Dedifferentiated amniotic fluid mesenchymal stem cell (primary cell): ENCODE measurements at regions not wholly inside any gene's neighbourhood (a gene's known extent, or its start where the extent isn't known, plus 50 kb on each side); places are given as distances from the start of the nearest gene placed in this dataset.
"Not testable (repeated sequence)": the region's sequence is repeated elsewhere in the genome, so short reads cannot be mapped to it uniquely, and the experiment has no call there.

Source experiments
- DNase-seq: peaks from one replicate; pipeline ENCODE4 v3.0.0-alpha.2; 2016; ENCODE audit errors: extremely low spot score

DNA sequence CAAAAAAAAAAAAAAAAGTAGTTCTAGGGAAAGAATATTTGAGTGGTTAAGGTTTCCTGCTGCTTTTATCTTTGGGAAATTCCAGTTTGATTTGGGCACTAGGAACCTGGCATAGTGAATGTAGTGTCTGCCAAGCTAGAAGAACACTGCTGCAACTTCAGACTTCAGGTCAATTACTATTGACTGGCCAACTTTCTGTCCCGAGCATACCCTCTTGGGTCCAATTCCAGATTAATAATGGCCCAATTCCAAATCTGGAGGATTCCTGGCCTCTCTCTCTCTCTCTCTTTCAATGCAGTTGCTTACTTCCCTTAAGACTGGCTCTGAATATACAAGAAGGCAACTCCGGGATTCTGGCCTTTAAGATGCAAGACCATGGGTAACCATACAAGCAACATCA is 74.9 kb downstream of the ANKEF1 start:
- DNase-seq: no peak

DNA sequence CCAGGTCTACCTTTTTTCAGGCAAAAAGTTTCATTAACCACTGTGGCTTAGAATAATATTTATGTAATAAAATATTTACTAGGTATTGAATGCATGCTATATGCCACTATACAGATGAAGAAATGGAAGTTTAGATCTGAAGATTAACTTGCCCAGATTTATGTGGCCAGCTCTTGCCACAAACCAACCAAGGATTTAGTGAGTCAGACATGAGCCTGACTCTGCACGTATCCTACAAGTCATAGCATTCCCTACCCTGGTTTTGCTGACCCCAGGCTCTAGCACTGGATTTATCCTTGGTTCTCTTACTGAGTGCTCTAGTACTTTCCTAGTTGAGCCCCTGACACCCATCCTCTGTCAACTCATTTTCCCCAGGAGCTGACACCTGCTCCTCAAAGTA is 75.4 kb downstream of the ANKEF1 start:
- DNase-seq: no peak

DNA sequence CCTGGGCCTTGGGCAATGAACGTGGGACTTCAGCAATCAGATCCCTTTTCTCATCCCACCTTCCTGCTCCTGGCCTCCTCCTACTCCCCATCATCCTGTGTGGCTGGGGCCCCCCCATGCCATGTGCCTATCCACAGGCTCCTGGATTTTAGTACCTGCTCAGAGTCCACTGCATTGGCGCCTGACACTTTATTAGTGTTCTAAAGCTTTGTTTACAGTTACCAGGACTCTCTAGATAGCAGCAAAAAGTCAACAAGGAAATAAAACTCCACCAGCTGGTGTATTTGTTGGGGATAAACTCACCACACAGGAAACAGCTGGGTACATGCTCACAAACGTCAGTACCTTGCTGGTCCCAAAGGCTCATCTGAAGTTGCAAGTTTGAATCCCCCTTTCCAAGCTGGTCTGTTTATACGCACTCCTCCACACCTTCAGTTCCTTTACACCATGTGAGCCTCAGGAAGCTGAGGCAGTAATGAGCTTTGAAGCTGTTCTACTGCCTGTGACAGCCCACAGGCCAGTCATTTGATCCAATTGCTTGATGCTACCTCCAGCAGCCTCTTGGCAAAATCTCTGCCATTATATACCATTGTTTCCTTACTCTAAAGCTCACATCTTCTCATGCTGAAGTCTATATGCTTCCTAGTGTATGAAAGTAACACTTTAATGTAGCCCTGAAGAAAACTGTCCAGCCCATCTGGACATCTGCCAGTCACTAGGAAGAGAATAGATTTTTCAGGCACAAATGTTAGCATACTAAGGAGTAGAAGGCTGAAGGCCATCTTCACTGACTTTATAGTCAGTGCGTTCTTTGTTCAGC is 76.6 kb downstream of the ANKEF1 start:
- DNase-seq: no peak

DNA sequence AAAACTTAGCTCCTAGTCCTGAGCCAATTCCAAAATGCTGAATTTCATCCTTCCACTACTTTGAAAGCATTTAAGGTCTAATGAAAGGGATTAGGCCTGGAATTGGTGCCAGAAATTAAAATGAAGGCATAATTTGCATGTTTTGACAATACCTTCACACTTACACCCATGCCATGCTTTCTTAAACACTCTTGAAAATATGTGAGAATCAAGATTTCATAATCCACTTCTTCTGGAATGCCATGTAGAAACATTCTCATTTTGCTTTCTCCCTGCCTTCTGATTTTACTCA is 77.1 kb downstream of the ANKEF1 start:
- no peak for DNase-seq

DNA sequence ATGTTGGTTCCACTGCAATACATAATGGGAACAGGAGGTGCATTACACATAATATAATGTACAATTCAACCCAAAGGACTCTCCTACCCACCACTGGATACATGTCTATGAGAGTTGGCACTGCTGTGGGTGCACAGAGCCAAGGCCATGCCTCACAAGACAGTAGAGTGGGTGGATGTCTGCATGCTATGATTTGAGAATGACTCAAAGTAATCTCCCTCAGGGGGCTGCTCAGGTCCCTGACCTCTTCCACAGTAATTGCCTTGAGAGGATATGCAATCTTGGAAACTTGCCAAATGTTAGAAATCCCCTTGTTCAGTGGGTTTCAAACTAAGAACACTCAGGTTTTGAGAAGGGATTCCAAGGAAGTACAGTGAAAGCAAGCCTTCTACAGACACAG is 79.0 kb downstream of the ANKEF1 start:
- no peak for DNase-seq

DNA sequence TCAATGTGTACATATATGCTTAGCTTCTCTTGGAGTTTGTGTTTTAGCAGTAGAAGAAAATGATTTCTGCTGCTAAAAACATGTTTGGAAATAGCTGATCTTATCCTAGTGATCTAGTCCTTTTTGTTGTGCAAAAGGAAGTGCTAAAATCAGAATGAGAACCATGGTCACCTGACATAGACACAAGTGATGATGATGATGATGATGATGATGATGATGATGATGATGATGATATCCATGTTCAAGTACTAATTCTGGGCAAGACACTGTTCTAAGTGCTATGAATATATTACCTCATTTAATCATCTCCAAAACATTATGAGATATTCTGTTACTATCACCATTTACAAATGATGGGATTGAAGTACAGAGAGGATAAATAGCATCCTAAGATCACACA is 79.8 kb downstream of the ANKEF1 start:
- no peak for DNase-seq

DNA sequence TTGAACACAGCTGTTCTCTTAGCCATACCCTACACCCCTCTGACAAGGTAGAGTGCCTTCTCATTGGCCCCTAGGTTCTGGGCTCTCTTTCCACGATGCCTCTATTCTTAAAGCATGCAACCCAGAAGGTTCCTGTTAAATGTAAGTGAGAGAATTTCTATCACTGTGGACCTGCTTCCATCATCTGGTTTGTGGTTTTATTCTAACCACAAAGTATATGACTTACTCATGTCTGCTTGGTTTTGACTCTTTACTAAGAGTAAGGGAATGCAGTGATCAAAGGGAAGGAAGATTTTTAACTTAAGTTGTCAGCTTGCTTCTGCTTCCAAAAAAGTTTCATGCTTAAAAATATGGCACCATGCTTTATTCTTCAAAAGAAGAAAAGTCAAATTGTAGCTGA is 80.2 kb downstream of the ANKEF1 start:
- DNase-seq: peak; percentile 64

DNA sequence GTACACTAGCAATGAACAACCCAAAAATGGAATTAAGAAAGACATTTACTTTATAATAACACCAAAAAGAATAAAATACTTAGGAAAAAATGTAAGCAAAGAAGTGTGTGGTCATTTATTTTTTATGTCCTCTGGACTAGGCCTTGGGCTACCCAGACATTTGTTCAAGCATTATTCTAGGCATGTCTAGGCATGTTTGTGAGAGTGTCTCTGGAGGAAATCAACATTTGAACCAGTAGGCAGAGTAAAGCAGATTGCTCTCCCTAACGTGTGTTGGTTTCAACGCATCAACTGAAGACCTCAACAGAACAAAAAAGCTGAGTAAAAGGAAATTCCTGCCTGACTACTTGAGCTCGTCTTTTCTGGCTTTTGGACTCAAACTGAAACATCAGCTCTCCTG is 84.5 kb downstream of the ANKEF1 start:
- no peak for DNase-seq

DNA sequence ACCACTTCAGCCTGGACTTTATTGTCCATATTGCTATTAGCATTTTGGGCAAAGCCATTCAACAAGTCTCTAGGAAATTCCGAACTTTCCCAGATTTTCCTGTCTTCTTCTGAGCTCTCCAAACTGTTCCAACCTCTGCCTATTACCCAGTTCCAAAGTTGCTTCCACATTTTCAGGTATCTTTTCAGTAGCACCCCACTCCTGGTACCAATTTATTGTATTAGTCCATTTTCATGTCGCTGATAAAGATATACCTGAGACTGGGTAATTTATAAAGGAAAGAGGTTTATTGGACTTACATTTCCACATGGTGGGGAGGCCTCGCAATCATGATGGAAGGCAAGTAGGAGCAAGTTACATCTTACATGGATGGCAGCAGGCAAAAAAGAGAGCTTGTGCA is 90.1 kb downstream of the ANKEF1 start:
- DNase-seq: not testable (repeated sequence)

DNA sequence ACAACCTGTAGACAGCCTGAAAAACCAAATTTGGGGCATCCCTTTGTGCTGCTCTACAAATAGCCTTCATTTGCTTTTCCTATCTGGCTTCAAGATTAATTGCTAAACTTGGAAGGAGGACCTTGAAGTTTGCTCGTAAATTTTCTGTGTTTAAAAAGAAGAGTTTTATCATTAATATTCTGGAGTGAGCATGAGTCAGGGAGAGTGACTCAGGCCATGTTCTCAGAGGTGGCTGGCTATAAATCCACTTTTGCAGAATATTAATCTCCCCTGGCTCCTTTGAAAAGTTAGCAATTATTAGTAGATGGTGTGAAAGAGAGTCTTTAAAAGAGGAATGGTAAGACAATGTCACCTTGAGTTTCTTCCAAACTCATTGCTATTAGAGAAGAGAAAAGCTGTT is 91.0 kb downstream of the ANKEF1 start:
- DNase-seq: no peak

DNA sequence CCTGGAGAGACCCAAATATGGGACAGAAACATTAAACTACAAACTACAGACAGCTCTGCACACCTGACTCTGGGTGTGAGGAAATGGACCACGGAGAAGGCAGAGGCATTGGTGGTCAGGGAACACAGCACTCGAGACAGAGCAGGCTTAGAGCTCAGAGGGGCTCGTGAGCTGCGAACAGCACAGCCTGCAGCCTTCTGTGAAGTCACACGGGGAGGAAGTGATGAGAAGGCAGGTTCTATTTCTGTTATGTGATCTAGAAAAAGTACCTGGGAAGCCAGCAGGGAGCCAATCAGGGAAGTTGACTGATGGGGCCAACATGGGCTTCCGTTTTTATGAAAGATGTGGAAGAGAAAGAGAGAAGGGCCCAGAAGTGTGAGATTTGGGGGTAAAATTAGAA is 88.9 kb upstream of the SNAP25 start:
- DNase-seq: no peak

DNA sequence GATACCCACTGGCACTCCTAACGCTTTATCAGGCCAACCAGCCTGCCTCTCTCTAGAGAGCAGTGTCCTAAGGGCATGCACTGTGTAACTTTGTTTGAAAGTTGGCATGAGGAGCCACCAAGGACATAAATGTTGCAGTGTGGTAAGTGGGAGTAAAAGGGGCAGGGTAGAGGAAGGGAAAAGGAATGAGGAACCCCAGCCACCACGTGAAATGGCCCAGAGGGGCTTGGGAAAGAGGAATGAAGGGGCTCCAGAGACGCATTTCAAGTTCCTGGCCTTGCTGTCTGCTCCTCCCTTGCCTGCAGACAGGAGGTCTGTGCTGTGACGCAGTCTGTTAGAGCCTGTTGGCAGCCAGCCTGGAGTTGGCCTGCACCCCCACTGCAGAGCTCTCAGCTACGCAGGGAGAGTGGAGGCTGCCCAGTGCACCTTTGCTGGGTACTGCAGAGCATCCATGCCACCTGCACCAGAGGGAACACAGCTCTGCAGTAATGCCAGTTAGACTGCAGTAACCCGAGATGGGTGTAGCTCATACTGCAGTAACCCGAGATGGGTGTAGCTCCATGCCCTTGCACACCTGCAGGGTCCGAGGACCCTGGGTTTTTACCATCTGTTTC is 86.8 kb upstream of the SNAP25 start:
- DNase-seq: no peak

DNA sequence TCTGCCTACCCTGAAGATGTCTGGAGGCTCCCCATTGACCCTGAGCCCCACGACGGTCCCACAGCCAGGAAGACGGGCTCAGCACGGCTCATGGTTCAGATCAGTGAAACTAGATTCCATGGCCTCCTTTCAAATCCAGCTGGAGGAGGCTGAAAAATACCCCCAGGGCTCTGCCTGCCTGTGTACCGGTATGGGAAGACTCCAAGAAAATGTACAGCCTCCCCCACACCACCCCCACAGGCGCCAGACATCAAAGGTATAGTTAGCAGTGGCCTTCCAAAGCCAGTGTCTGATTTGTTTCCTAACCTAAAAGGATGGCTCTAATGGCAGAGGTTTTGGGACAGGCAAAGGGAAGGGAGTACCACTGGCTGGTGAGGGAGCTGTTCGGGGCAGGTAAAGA is 86.2 kb upstream of the SNAP25 start:
- DNase-seq: no peak

DNA sequence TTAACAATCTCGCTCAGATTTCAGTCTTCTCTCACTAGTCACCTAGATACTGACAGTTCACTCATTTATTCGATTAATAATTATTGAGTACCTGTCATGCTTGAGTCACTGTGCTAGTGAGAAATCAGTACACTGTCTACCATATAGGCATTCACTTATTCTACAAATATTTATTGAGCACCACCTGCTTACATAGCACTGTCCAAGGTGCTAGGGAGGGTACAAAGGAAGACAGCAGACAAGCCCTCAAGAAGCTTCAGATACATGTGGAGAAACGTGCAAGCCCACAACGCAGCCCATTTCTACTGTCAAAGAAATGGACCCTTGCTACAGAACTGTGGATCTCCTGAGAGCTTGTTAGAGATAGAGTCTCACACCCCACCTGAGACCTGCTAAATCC is 85.1 kb upstream of the SNAP25 start:
- DNase-seq: no peak

DNA sequence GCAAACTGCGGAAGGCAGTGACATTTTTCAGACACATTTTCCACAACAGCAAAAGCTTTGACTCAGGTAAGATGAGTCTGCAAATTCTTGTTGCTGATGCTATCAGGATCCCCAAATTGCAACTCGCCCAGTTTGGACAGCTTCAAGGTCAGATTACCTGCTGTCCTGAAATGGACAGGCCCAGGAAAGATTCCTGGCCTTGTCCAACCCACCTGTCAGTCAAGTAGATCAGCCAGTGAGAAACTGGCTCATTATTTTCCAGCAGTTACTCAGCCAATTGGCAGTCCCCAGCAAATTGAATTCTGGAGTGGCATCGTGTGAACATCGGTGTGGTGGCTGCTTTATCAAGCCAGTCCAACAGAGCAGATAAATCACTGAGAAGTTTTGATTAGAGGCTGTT is 84.5 kb upstream of the SNAP25 start:
- DNase-seq: no peak

DNA sequence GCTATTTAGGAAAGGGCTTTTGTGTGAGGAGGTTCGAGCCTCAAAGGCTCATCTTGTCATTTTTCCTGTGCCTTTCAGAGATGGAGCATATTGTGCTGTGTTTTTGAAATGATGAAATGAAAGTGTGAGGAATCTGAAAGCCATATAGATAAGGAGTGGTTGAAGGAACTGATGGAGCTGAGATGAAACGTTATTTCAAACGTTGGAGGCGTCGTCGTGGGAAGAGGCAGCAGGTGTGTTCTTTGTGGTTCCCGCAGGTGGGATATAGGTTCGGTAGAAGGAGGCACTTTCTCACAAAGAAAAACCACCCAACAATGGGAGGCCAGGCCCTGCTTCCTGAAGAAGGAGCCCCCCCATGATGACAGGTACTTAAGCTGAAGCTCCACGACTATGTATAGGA is 83.2 kb upstream of the SNAP25 start:
- no peak for DNase-seq

DNA sequence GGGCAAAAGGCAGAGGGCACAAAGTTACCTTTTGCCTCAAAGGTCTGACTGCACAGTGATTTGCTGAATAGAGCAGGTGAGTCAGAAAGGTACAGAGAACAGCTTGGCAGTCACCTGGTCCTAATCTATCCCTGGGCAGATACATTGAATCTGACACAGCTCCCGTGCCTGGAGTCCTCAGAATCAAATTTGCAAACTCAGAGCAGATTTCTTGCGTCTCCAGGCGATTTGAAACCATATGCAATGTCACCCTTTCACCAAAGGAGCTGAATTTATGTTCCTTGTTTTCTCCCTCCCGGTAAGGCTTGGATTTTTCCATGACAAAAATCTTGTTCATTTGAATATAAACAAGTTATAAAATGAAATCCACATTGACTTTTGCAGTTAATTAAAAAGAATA is 81.6 kb upstream of the SNAP25 start:
- DNase-seq: no peak

DNA sequence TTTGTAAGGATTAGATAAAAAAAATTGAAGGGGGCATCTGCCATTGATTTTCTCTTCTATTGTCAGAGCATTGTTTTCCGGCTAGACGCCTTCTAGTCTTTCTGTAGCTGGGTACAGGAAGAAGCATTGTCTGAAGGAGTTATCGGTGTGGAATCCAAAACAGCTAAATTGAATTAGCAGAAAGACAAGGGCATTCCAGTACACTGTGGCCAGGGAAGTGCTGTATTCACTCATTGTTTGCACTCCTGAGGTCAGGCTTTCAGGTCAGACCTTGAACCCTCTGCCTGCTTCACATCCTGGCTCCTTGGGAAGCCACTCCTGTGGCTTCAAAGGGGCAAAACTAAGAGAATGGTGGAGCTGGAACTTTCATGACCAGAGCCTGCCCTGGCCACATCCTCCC is 81.1 kb upstream of the SNAP25 start:
- no peak for DNase-seq

DNA sequence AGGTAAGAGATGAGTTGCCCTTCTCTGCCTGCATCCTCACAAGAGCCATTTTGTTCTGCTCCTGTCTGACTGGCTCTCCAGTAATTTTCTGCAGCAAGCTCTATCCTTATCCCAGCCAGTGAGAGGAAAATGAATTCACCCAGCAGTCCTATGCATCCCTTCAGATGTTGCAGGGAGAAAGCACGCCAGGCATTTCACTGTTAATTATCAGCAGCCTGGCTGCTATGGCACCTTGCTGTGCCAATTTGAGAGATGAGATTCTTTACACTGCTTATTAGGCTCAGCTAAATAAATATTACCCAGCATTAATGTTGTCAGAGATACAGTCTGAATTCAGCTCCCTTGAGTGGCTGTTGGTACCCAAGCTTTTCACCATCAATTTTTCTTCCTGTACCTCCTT is 61.1 kb upstream of the SNAP25 start:
- DNase-seq: no peak

DNA sequence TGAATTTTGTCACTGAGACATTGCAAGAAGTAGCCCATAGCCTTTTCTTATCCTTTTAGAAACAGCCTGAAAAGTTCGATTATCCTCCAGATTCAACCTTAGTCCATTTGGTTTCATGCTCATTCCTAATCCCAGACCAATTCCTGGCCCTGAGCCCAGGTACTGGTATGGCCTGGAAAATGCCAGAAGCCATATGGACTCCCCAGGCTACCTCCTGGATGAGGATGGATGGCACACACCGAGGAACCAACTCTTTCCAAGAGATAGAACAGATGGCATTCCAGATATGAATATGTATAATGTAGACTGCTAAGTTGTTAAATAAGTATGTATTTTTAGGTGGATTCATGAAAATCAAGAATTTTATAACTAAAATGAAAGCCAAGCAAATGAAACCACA is 51.6 kb upstream of the SNAP25 start:
- no peak for DNase-seq

DNA sequence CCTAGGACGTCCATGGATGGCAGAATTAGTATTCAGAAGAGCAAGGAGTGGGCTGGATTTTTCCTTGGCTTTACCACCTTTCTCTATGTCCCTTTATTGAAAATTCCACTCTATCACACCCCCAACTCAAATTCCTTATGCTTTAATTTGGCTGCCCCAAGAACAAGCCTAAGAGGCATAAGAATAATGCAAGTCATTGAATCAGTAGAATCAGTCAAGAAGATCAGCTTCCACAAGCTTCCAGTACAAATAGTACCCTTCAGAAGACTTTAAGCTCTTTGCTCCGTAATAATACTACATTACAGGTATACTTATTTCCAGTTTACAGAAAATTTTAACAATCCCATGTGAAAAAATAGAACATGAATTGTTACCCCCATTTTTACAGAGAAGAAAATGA is 51.0 kb upstream of the SNAP25 start:
- DNase-seq: no peak
